ENCODE measurements at regions not wholly inside any gene's neighbourhood (a gene's known extent, or its start where the extent isn't known, plus 50 kb on each side); places are given as distances from the start of the nearest gene placed in this dataset.

DNA sequence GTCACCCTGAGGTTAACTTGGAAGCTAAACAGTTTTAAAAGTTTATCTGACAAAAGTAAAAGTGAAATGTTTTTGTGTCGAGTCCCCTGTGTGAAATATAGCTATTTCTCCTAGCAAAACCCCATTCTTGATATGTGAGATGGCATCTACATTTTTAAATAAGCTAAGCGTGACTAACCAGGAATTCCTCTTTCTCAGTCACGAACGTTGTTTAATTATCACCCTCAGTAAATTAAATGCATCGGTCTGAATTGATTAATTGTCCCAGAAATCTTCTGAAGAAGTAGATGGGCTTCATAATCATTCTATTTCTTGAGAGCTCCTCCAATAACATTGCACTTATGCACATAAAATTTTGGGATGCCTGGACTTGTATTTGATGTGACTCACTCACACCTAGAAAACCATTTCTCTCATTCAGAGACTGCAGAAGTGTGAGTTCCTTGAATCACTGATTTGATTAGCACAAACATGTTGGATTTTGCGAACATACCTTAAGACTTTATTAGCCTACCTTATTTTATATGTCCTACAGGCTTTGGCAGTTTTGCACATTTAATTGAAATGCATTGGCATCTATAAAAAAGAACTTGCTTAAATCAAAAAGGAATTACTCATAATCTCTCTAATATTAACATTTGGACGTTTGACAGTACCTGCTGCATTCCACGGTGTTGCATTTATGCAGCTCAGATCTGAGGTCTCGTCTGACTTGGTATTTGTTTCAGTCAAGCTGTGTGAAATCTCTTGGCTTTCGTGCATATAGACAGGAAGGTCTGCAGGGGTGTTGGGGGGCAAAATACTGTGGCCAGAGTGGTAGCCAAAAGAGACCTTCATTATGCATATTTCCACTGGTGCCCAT, 475.2 kb downstream of the EPHA4 start:
- DNase-seq: no peak

DNA sequence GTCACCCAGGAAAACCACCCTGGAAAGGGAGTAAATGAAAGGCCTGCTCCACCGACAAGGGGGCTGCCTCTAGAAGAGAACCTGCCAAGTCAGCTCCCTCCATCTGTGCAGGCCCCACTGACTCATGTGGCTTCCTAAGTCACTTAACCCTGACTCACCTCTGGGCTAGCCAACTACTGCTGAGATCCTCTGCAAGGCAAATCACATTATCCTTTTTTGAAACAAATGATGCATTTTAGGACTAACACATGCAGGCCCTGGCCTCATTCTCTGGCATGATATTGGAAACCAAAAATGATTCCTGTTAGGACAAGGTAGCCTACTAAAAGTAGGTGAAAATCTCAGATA, 474.6 kb downstream of the EPHA4 start:
- no peak for DNase-seq

DNA sequence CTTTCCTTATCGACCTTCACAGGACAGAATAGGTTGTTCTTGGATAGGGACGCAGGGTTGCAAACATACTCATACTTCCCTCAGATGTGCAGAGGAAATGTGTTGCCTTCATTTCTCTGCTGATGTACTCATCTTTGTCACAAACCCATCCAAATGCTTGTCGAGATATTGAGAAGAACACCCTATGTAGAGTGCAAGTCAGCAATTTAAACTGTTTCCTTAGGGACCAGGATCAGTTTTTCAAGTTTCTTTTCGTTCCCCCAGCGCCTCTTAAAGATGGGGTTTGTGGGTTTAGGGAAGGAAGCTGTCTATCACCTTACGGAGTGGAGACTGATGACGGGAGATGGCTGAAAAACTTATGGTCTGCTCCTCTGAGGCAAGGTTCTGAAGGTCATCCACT, 474.2 kb downstream of the EPHA4 start:
- no peak for DNase-seq

DNA sequence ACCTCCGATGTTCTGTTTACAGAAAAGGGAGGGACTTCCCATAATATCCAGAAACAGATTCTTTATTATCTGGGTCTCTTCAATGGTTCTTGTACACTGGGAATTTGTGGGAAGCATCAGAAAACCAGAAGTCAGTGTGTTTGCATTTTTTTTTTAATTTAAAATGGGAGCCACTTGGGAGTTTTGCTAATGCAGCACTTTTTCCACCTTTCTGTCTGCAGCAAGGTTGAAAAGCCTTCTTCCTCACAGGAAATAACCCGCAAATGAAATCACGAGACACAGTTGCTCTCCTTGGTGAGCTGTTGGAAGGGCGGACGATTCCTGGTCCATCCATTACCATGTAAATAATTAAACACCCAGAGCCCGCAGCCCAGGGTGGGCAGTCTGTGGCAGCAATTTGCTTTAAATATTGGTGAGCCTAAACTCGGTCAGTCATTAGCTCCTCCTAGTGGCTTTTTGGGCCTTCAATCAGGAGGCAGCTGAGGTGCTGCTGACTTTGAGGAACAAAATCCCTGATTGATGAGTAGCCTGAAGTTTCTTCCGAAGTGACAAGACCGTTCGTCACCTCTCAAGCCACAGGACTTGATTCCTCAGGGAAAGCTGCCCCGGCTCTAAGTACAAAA, 471.5 kb downstream of the EPHA4 start:
- DNase-seq: no peak

DNA sequence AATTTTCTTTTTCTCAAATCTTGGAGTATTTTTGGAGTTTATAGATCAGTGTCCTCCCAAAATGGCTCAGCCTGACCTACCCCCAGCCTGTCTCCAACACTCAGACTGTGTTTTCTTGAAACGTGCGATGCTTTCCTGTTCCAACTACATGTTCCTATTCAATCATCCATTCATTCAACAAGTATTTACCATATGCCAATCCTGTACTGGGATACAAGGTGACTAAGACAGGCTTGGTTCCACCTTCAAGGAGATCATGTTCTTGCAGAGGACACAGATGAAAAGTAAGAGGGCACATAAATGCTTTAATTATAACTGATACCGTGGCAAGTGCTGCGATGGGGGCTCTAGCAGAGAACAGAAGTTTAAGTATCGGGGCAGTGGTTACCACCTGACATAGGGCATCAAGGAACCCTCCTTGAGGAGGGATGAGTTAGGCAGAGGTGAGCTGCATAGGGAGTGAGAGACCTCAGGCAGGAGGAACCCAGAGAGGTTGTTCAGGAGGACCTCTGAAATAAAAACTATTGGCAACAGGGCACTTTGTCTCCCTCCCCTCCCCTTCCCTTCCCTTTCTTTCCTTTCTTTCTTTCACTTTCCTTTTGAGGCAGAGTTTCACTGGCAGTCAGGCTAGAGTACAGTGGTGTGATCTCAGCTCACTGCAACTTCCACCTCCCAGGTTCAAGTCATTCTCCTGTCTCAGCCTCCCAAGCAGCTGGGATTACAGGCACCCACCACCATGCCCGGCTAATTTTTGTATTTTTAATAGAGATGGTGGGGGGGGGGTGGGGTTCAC, 469.0 kb downstream of the EPHA4 start:
- DNase-seq: no peak

DNA sequence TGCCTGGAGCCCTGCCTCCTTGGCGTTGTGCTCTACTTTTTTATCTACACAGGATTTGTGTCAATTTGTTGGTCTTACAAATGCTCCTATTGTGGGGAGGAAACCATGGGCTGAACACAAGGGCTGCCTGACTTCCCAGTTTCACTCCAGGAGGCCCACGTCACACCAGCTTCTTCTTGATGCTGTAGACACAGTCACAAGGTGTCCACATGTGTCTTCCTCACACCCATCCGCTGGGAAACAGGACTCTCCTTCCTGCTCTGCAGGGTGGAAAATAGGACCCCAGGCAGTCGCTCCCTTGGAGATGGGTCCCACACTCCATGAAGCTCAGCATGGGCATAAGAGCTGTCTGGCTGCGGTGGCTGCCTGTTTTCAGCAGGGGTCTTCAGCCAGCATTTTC, 468.2 kb downstream of the EPHA4 start:
- DNase-seq: no peak

DNA sequence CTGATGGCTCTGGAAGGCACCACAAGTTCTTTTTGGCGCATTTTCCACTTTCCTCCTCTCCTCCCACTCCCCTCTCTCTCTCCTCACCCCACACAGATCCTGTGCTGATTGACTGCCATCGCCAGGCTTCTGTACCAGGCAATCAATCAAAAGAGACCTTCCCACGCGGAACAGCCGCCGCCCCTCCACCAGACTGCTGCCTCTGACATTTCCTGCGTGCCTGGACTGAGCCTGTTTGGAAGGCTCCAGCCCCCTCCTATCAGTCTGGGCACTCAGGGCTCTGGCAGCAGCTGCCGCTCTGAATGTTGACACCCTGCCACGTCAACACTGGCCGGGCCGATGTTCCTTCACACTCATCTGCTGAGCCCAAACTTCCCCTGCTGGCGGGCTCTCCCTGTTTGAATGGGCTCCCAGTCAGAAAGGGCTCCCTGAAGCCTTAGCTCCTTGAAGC, 467.7 kb downstream of the EPHA4 start:
- peak; percentile 47 for DNase-seq

DNA sequence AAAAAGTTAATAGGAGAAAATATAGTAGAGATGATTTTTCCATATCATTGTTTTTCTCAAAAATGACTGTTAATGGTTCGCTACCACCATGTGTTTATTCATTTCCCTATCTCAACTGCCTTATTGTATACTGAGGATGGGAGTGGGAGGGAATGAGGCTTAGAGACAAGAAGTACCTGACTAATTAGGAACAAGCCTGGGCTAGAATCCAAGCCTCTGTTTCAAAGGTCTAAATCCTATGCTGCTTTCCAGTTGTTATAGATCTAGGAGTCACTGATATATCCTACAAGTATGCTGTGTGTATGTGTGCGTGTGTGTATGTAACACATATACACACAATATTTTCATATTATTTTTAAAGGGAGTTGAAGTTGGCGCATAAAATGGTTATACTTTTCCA, 465.9 kb downstream of the EPHA4 start:
- DNase-seq: no peak

DNA sequence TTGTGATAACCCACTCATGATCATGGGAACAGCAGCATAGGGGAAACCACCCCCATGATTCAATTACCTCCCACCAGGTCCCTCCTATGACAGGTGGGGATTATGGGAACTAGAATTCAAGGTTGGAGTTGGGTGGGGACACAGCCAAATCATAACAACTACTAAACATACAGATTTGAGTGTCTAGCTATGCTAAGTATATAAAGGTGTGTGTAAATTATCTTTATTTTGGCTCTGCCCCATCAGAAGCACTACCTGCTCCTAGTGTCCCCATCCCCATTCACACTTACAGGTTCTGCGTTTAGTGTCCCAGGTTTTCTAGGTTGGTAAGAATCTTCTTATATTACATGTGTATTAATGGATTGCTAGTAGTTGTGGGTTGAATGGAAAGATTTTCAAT, 464.7 kb downstream of the EPHA4 start:
- no peak for DNase-seq

DNA sequence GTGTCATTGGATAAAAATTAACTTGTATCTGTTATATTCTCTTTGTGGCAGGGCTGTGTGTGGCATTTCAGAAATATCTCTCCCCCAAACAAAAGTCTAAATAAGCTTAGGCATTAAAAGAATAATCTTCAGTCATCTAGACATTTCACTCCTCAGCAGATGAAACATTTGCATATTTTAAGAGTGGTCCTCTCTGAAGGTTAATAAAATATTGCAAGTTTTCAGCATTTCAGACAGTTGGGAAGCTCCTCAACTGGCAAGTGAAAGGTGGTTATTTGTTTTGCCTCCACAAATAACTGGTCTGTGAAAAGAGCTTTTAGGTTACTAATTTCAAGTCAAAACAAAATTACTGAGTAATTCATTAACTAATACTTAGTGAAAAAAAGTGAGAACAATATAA, 462.6 kb downstream of the EPHA4 start:
- DNase-seq: no peak

DNA sequence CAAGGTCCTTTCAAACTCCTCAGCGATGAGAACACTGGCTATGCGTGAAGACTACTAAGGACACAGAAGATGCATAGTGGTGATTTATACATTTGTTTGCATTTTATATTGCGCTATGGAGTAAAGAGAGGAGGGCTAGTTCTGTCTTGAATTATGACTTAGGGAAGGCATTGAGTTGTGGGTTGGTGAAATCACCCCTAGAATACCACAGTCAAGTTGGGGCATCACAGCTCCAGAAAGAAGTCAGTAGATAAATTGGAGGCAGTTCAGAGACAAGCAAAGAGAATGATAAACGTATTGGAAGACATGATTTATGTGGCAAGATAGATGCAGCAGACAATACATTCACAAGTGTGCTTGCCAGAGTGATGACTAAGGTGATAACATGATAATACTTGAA, 460.4 kb downstream of the EPHA4 start:
- no peak for DNase-seq

DNA sequence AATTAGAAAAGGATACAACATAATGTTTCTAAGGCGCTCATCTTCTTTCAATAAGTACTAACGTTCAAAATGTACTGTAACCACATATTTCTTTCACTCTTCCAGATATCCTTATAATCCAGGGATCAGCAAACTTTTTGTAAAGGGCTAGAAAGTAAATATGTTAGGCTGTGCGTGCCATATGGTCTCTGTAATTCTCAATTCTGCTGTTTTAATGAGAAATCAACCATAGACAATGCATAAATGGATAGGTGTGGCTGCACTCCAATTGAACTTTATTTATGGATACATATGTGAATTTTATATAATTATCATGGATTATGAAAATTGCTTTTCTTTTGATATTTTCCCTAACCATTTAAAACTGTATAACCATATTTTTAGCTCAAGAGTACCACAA, 459.4 kb downstream of the EPHA4 start:
- DNase-seq: no peak

DNA sequence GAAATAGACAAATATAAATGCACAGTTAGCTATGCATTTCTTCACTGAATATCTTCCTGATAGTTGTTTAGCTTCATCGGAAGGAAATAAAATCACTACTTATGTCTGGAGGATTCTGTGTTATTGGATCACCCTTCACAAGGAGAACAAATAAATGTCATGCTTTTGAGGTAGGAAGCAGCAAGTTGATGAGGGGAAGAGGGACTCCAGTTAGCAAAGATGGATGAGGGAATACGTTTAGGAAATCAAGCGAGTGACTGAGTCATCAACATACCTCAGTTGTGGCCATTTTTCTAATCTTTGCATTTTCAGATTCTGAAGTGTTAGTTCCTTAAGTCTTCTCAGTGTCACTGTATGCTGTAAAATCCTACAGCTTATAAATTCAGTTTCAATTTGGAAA, 456.2 kb downstream of the EPHA4 start:
- DNase-seq: no peak

DNA sequence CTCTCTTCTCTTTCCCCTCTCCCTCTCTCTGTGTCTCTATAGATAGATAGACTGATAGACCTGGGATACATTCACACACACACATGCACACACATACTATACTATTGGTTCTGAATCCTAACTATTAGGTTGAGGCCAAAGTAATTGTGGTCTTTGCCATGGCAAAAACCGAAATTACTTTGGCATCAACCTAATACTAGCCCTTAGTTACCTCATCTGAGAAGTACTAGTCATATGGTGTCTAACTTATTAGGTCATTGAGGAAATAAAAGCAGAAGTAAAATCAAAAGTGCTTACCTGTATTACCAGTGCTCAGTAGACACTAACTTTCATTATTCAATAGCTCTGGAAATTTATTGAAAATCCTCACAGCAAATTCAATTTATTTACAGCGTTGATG, 451.5 kb downstream of the EPHA4 start:
- DNase-seq: no peak

DNA sequence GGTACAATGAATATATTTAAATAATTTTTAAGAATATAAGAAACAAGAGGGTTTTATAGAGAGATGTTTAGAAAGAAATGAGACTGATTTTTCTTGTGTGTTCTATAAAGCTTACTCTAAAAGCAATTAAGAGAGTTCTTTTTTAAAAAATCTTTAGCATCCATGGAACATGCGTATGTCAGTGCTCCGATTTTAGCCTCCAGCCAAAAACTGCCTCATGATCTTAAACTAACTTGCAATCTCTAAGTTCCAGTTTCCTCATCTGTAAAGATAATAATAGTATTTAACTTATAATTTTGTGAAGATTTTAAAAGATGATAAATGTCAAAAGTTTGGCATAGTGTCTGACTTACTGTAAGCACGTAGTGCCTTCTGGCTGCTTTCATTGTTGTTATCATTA, 448.7 kb downstream of the EPHA4 start:
- DNase-seq: no peak

DNA sequence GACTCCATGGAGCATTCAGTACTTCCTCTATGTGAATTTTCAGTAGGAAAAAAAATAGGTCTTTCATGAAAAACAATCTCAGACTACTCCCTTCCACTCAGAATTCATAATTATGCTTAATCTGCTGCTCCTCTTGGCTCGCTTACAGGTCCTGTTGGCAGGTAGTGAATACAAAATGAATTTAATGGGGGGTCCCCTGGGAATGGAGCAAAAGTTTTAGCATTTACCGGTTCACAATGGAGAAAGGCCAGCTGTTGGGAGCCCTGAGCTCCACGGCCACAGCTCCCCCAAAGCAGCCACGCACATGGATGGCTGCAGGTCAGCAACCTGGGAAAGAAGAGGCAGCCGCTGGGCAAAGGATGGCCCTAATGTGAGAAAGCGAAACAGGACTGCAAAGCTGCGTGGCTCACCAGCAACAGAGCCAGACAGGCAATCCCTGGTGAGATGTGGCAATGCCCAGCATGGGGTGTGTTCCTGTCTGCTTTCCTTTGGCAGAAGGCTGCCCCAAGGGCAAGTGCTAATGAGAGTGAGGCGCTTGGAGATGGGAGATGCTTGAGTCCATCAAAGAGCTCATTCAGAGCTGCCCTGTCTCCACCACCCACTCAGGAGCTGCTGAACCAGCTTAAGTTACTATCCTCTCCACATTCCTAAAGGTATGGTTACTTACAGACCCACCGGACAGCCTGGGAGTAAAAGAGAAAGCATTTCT, 447.4 kb downstream of the EPHA4 start:
- peak; percentile 49 for DNase-seq

DNA sequence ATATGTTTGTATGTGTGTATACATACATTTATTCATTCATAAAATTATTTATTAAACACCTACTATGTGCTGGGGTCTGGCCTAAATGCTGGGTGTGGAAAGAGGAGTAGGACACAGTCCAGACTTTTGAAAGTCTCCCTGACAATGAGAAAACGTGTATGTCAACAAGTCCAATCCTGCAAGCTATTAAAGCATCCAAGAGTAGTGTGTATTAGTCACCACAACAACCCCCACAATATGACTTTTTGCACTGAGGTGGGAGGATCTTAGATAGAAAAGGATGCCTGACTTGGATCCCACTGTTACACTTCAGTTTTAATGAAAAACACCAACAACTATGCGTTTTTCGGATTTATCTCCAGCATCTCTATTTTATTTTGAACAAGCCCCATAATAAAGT, 446.4 kb downstream of the EPHA4 start:
- DNase-seq: no peak

DNA sequence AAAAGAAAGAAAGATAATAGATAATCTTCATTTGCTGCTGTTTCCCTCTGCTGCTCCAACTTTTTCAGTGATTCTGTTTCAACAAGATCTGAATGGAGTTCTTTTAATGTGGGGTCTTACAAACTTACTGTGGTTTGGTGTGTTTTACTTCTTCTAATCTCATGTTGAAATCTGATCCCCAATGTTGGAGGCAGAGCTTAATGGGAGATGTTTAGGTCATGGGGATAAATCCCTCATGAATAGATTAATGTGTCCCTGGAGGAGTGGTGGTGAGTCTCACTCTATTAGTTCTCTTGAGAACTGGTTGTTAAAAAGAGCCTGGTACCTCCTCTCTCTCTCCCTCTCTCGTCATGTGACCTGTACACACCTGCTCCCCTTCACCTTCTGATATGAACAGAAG, 442.4 kb downstream of the EPHA4 start:
- no peak for DNase-seq

DNA sequence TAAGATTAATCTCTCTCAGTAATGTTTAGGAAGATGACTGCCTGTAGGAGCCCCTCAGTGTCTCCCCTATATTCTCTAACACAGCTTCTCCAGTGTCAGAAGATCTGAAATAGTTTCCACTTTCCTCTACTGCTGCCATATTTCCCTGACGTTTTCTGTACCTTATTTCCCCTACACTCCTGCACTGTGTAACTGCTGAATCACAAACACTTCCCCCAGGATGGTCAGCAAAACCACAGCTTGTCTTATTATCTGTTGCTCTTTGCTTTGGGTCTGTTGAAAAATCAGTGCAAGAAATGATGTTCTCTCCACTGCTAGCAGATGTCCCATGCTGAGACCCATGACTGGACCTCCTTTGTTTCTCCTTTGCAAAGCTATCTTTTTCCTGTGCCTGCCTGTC, 441.7 kb downstream of the EPHA4 start:
- no peak for DNase-seq

DNA sequence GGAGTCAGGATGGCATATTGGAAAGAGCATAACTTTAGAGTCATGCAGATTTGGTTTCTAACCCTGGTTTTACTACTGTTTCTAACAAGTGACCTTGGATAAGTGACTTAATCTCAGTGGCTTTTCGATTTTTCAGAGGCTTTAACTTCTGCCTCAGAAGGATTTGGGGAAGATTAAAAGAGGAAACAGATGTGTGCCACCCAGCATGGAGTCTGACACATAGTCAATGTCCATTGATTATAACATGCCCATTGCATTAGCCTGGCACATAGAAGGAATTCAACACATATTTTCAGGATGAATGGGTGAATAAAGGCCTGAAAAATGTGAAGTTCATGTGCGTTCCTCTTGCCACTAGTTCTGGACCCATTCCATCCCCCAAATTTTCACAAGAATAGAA, 438.2 kb downstream of the EPHA4 start:
- DNase-seq: no peak

DNA sequence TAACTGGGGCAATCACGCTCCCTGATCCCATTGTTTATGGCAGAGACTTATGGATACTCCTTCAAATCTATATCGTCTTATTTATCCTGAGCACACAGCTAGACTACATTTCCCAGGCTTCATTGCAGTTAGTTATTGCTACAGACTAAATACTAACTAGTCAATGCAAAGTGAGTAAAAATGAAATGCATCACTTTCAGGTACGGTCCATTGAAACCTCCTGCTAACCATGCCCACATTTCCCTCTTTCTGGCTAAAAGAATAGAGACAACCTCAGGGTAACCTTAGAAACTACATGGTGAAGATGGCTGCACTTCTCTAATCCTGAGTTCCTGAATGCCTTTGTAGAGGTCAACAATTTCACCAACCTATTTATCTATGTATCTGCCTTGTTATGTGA, 437.4 kb downstream of the EPHA4 start:
- DNase-seq: no peak

DNA sequence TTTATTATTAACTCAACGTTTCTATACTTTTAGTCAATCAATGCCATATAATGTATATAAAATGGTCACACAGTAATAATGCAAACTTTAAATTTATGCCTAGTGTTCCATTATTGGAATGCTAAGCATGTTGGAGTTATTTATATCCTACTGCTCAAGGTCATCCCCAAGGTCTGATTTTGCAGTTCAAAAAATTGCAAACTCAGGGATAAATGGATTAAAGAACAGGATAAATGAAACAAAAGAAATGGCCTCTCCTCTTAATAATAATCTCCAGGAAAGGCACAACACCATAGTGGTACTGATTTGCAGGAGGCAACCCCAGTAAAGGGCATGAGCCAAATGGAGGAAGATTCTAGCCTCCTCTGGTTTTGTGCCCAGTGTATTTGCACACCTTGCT, 436.4 kb downstream of the EPHA4 start:
- DNase-seq: no peak

DNA sequence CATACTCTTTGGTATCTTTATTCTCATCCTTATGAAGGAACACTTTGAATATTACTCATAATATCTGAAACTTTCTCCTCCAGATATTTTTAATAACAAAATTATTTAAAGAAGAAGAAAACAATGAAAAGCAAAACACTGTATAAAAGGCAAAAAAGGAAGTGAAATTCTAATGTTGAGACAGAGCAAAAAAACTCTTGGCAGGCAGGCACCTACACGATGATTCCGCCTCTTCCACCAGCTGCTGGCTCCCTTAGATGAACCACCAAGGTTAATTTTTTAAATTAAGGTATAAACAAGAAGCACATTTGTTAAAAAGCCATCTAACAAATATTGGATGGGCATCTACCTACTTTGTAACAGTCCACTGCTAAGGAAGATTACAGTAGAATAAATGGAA, 434.7 kb downstream of the EPHA4 start:
- DNase-seq: no peak
